OCI-LY7 (cell line): ENCODE measurements at regions not wholly inside any gene's neighbourhood (a gene's known extent, or its start where the extent isn't known, plus 50 kb on each side); places are given as distances from the start of the nearest gene placed in this dataset.
A peak's percentile ranks its signal among the peaks of the same experiment; 100 is the strongest.

Experiments used
- BruUV-seq: library from RNA; stranded (reverse); fragments of 400-500 nt; replicated peaks from 2 replicates; lab custom pipeline; 2021; lab: Mats Ljungman, UMichigan
- CTCF ChIA-PET: fragments of 300-600 bp; sonication (Branson Sonifier 250); formaldehyde crosslinking; loops from one replicate; lab custom pipeline; 2022; ENCODE audit warnings: antibody characterized with exemption; ENCODE audit not compliant: unreplicated experiment; lab: Charles Lee
- POLR2A ChIA-PET: fragments of 300-600 bp; sonication (Branson Sonifier 250); formaldehyde crosslinking; loops from one replicate; lab custom pipeline; 2022; ENCODE audit warnings: antibody characterized with exemption; lab: Charles Lee
- DNase-seq: peaks from one replicate; pipeline ENCODE4 v3.0.0-alpha.2; 2015; ENCODE audit warnings: low spot score
- H2AFZ ChIP-seq: fragments of 200-600 bp; sonication (generic), shearing (Covaris generic); 2 replicates; pipeline ENCODE4 v1.6.1; 2014; ENCODE audit warnings: mild to moderate bottlenecking, antibody characterized with exemption, low read length, moderate library complexity
- H3K27ac ChIP-seq: fragments of 200-600 bp; sonication (generic); 2 replicates; pipeline ENCODE4 v1.5.1; 2014; ENCODE audit warnings: mixed run types, low read depth, mild to moderate bottlenecking, moderate library complexity, low read length, inconsistent platforms; ENCODE audit not compliant: poor library complexity, severe bottlenecking
- H3K36me3 ChIP-seq: fragments of 200-600 bp; sonication (generic); 2 replicates; pipeline ENCODE4 v1.6.1; 2014; ENCODE audit warnings: mild to moderate bottlenecking, antibody characterized with exemption, low read length, moderate library complexity, mixed read lengths; ENCODE audit not compliant: insufficient read depth
- H3K4me1 ChIP-seq: fragments of 200-600 bp; sonication (generic); 2 replicates; pipeline ENCODE4 v1.5.1; 2014; ENCODE audit warnings: mild to moderate bottlenecking, low read length; ENCODE audit not compliant: insufficient read depth, poor library complexity, severe bottlenecking
- H3K4me2 ChIP-seq: fragments of 200-600 bp; sonication (generic); 2 replicates; pipeline ENCODE4 v1.6.1; 2014; ENCODE audit warnings: mild to moderate bottlenecking, low read length
- H3K4me3 ChIP-seq: fragments of 200-600 bp; sonication (generic); 2 replicates; pipeline ENCODE4 v1.5.1; 2014; ENCODE audit warnings: mild to moderate bottlenecking, low read depth, low read length; ENCODE audit not compliant: poor library complexity, severe bottlenecking
- H3K79me2 ChIP-seq: fragments of 200-600 bp; sonication (generic); 2 replicates; pipeline ENCODE4 v1.6.1; 2016; ENCODE audit warnings: low read depth, mild to moderate bottlenecking, low read length, moderate library complexity, mixed read lengths; ENCODE audit not compliant: insufficient read depth
- H3K9me2 ChIP-seq: fragments of 200-600 bp; sonication (generic); 2 replicates; pipeline ENCODE4 v1.6.1; 2016; ENCODE audit warnings: mild to moderate bottlenecking, low read length, mixed read lengths; ENCODE audit not compliant: insufficient read depth
- H3K9me3 ChIP-seq: fragments of 200-600 bp; sonication (generic); 2 replicates; pipeline ENCODE4 v1.6.1; 2014; ENCODE audit warnings: mild to moderate bottlenecking, mixed run types, low read length, mixed read lengths
- H4K20me1 ChIP-seq: fragments of 200-600 bp; sonication (generic); 2 replicates; pipeline ENCODE4 v1.6.1; 2014; ENCODE audit warnings: mild to moderate bottlenecking, antibody characterized with exemption, low read length, moderate library complexity, mixed read lengths; ENCODE audit not compliant: insufficient read depth
- EZH2phosphoT487 ChIP-seq: fragments of 200-600 bp; sonication (generic); IDR thresholded peaks from 2 replicates; pipeline ENCODE4 v1.6.1; 2018; ENCODE audit warnings: low read depth, borderline replicate concordance, mild to moderate bottlenecking, mixed run types, antibody characterized with exemption, low read length, moderate library complexity, mixed read lengths
- intact Hi-C: fragments of 100-400 bp; cut with micrococcal nuclease; formaldehyde crosslinking; loops from one replicate; pipeline ENCODE4 v1.10.0; 2022; ENCODE audit not compliant: unreplicated experiment
- TF ChIP-seq, protein P1 (sequence below): fragments of 200-600 bp; sonication (generic); conservative IDR thresholded peaks from 2 replicates; pipeline ENCODE4 v1.5.1; 2014; ENCODE audit warnings: mild to moderate bottlenecking, antibody characterized with exemption, low read length, moderate library complexity, mixed read lengths

DNA sequence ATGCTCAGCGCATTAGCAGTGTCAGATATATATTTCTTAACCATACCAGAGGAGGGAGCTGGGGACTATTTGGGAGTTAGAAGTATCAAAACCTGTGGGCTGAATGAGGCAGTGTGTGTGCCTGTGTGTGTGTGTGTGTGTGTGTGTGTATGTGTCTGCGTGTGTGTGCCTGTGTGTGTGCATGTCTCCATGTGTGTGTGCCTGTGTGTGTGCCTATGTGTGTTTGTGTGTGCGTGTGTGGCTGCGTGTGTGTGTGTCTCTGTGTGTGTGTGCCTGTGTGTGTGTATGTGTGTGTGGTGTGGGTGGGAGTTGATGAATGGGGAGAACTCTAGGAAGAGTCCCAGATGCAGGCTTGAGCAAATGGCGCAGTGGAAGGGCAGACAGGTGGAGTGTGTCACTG is 92.9 kb downstream of the PAX1 start:
- CTCF ChIA-PET: no interaction called here
- Histone ChIP-seq H2AFZ (no peak overlapping the region), H3K9me3 (no peaks in the 10 kb centered on the region), H3K79me2 (no peaks in the 10 kb centered on the region), H4K20me1 (no peaks in the 10 kb centered on the region), H3K9me2 (no peaks in the 10 kb centered on the region), H3K36me3 (no peaks in the 10 kb centered on the region), H3K4me2 (no peak overlapping the region), H3K27ac (no peak overlapping the region), H3K4me1 (no peaks in the 10 kb centered on the region), H3K4me3 (no peak overlapping the region)
- BruUV-seq: no TSS peak
- intact Hi-C loops: no loop called here
- TF ChIP-seq EZH2phosphoT487: no peak
- TF ChIP-seq, protein P1, sequence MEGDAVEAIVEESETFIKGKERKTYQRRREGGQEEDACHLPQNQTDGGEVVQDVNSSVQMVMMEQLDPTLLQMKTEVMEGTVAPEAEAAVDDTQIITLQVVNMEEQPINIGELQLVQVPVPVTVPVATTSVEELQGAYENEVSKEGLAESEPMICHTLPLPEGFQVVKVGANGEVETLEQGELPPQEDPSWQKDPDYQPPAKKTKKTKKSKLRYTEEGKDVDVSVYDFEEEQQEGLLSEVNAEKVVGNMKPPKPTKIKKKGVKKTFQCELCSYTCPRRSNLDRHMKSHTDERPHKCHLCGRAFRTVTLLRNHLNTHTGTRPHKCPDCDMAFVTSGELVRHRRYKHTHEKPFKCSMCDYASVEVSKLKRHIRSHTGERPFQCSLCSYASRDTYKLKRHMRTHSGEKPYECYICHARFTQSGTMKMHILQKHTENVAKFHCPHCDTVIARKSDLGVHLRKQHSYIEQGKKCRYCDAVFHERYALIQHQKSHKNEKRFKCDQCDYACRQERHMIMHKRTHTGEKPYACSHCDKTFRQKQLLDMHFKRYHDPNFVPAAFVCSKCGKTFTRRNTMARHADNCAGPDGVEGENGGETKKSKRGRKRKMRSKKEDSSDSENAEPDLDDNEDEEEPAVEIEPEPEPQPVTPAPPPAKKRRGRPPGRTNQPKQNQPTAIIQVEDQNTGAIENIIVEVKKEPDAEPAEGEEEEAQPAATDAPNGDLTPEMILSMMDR: no peak
- DNase-seq: no peak
- POLR2A ChIA-PET: no interaction called here

DNA sequence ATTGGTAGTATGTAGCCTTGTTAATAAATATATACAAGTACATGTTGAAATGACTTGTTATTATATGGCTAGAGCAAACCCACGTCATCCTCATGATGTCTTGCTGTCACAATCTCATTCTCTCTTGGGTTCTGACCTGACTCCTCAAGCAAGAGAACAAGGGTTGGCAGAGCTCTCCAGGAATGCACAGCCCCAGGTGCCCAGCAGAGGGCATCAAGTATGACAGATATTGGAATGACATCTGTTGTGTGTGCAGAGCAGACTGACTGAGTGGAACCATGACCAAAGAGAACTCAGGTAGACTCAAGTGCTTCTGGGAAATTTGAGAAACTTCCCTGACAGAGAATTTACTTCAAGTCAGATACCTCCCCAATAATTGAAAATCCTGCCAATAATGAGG is 90.6 kb downstream of the PAX1 start:
- no peaks in the 10 kb centered on the region for H4K20me1 ChIP-seq
- no peak for TF ChIP-seq EZH2phosphoT487
- TF ChIP-seq, protein P1: peak; percentile 70
- DNase-seq: peak; percentile 4

GRCh38 chr20:21788082-21788481 is 82.6 kb downstream of the PAX1 start:
- TF ChIP-seq, protein P1: no peak
- TF ChIP-seq EZH2phosphoT487: no peak
- Histone ChIP-seq H3K4me2 (no peak overlapping the region), H3K9me3 (no peaks in the 10 kb centered on the region), H4K20me1 (no peaks in the 10 kb centered on the region), H3K4me3 (no peak overlapping the region), H3K79me2 (no peaks in the 10 kb centered on the region), H3K9me2 (no peaks in the 10 kb centered on the region), H3K27ac (no peak overlapping the region), H2AFZ (no peak overlapping the region), H3K36me3 (no peaks in the 10 kb centered on the region), H3K4me1 (no peaks in the 10 kb centered on the region)
- no peak for DNase-seq
- ChIA-PET CTCF (no interaction called here), POLR2A (no interaction called here)
- intact Hi-C loops: no loop called here
- no TSS peak for BruUV-seq

More for the DNA sequence above, 90.6 kb downstream of the PAX1 start:
- Histone ChIP-seq H3K36me3 (no peaks in the 10 kb centered on the region), H3K4me3 (no peak overlapping the region), H3K9me3 (no peaks in the 10 kb centered on the region), H2AFZ (no peak overlapping the region), H3K9me2 (no peaks in the 10 kb centered on the region), H3K79me2 (no peaks in the 10 kb centered on the region), H3K4me1 (no peaks in the 10 kb centered on the region), H3K4me2 (no peak overlapping the region), H3K27ac (no peak overlapping the region)
- intact Hi-C loops: no loop called here
- POLR2A ChIA-PET: no interaction called here
- BruUV-seq: no TSS peak
- CTCF ChIA-PET: no interaction called here
